ENCODE measurements at regions not wholly inside any gene's neighbourhood (a gene's known extent, or its start where the extent isn't known, plus 50 kb on each side); places are given as distances from the start of the nearest gene placed in this dataset.

DNA sequence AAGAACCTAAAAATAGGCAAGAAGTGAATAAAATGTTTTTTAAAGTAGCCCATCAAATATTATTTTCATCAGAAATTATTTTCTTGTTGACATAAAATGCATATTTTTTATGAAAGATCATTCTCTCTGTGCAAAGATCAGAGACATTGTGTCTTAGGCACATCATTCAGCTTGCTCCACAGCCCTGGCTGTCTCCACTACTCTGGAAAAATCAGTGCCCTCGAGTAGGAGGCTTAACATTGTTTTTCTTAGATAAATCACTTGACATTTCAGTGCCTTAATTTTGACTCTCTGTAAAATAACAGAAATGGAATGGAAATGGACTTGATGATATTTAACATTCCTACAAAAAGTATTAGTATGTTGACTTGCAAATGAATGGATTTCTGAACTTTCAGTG lies 77.9 kb downstream of the FAT4 start:
- Histone ChIP-seq H3K27me3 (ENCODE audit: insufficient read depth, poor library complexity, severe bottlenecking) (no peaks in the 10 kb centered on the region), H3K4me3 (replicated peaks; ENCODE audit: insufficient read depth, low read length) (no peak overlapping the region), H3K27ac (replicated peaks) (no peak overlapping the region)
- no peak for DNase-seq (ENCODE audit: low read depth in 1 of 2, low spot score in 1 of 2)
- TF ChIP-seq, protein P1, sequence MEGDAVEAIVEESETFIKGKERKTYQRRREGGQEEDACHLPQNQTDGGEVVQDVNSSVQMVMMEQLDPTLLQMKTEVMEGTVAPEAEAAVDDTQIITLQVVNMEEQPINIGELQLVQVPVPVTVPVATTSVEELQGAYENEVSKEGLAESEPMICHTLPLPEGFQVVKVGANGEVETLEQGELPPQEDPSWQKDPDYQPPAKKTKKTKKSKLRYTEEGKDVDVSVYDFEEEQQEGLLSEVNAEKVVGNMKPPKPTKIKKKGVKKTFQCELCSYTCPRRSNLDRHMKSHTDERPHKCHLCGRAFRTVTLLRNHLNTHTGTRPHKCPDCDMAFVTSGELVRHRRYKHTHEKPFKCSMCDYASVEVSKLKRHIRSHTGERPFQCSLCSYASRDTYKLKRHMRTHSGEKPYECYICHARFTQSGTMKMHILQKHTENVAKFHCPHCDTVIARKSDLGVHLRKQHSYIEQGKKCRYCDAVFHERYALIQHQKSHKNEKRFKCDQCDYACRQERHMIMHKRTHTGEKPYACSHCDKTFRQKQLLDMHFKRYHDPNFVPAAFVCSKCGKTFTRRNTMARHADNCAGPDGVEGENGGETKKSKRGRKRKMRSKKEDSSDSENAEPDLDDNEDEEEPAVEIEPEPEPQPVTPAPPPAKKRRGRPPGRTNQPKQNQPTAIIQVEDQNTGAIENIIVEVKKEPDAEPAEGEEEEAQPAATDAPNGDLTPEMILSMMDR (IDR thresholded peaks at IDR 0.05; ENCODE audit: insufficient read depth, low read length): no peak
- TF ChIP-seq POLR2AphosphoS5 (IDR thresholded peaks at IDR 0.05; ENCODE audit: low read depth) (no peak), GABPA (IDR thresholded peaks at IDR 0.05; ENCODE audit: low read depth) (no peak), SPI1 (IDR thresholded peaks at IDR 0.05; ENCODE audit: borderline replicate concordance, low read depth) (no peak)
- TF ChIP-seq, protein P2, sequence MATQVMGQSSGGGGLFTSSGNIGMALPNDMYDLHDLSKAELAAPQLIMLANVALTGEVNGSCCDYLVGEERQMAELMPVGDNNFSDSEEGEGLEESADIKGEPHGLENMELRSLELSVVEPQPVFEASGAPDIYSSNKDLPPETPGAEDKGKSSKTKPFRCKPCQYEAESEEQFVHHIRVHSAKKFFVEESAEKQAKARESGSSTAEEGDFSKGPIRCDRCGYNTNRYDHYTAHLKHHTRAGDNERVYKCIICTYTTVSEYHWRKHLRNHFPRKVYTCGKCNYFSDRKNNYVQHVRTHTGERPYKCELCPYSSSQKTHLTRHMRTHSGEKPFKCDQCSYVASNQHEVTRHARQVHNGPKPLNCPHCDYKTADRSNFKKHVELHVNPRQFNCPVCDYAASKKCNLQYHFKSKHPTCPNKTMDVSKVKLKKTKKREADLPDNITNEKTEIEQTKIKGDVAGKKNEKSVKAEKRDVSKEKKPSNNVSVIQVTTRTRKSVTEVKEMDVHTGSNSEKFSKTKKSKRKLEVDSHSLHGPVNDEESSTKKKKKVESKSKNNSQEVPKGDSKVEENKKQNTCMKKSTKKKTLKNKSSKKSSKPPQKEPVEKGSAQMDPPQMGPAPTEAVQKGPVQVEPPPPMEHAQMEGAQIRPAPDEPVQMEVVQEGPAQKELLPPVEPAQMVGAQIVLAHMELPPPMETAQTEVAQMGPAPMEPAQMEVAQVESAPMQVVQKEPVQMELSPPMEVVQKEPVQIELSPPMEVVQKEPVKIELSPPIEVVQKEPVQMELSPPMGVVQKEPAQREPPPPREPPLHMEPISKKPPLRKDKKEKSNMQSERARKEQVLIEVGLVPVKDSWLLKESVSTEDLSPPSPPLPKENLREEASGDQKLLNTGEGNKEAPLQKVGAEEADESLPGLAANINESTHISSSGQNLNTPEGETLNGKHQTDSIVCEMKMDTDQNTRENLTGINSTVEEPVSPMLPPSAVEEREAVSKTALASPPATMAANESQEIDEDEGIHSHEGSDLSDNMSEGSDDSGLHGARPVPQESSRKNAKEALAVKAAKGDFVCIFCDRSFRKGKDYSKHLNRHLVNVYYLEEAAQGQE (IDR thresholded peaks at IDR 0.05; ENCODE audit: insufficient replicate concordance, low read depth): no peak

DNA sequence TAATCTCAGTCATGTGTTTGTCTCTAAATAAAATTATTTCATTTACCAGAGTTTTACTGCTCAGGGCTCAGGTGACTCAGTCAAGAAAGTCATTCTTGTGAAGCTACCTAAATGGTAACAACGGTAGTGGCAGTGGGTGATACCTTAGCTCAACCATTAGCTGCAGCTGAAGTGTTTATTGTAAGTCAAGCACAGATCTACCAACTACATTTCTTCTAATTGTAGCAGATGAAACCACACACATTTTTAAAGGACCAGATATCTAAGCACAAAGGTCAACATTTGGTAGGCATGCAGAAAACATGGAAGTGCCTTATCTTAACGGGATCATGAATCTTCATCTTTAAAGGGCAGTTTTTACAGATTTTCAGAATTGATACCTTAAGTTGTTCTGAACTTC lies 79.1 kb downstream of the FAT4 start:
- TF ChIP-seq, protein P1 (IDR thresholded peaks at IDR 0.05; ENCODE audit: insufficient read depth, low read length): no peak
- TF ChIP-seq SPI1 (IDR thresholded peaks at IDR 0.05; ENCODE audit: borderline replicate concordance, low read depth) (no peak), POLR2AphosphoS5 (IDR thresholded peaks at IDR 0.05; ENCODE audit: low read depth) (no peak), GABPA (IDR thresholded peaks at IDR 0.05; ENCODE audit: low read depth) (no peak)
- TF ChIP-seq, protein P2 (IDR thresholded peaks at IDR 0.05; ENCODE audit: insufficient replicate concordance, low read depth): no peak
- H3K4me3 ChIP-seq (replicated peaks; ENCODE audit: insufficient read depth, low read length): no peak overlapping the region
- DNase-seq (ENCODE audit: low read depth in 1 of 2, low spot score in 1 of 2): no peak
- no peaks in the 10 kb centered on the region for H3K27me3 ChIP-seq (ENCODE audit: insufficient read depth, poor library complexity, severe bottlenecking)
- H3K27ac ChIP-seq (replicated peaks): no peak overlapping the region

DNA sequence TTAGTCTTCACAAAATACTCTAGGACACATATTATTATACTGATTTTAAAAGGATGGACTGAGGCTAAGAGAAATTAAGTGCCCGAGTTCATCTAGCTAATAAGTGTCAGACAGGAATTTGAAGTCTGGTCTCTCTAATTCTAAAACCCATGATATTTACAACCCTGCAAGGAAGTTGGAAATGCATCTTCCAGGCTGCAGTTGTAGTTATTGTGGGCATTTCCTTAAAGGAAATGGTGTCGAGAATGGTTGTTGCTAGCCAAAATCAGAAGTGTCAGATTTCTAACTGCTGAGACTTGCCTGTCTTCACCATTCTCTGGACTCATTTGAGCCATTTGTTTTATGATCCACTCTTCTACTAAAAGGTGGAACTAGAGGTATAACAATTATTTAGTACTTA lies 82.5 kb downstream of the FAT4 start:
- H3K27ac ChIP-seq (replicated peaks): no peak overlapping the region
- TF ChIP-seq, protein P1 (IDR thresholded peaks at IDR 0.05; ENCODE audit: insufficient read depth, low read length): no peak
- TF ChIP-seq, protein P2 (IDR thresholded peaks at IDR 0.05; ENCODE audit: insufficient replicate concordance, low read depth): no peak
- TF ChIP-seq SPI1 (IDR thresholded peaks at IDR 0.05; ENCODE audit: borderline replicate concordance, low read depth) (no peak), POLR2AphosphoS5 (IDR thresholded peaks at IDR 0.05; ENCODE audit: low read depth) (no peak), GABPA (IDR thresholded peaks at IDR 0.05; ENCODE audit: low read depth) (no peak)
- H3K27me3 ChIP-seq (ENCODE audit: insufficient read depth, poor library complexity, severe bottlenecking): no peaks in the 10 kb centered on the region
- no peak overlapping the region for H3K4me3 ChIP-seq (replicated peaks; ENCODE audit: insufficient read depth, low read length)
- no peak for DNase-seq (ENCODE audit: low read depth in 1 of 2, low spot score in 1 of 2)

Data from HL-60 (cell line).